Fibroblast of peridontal ligament (primary cell): ENCODE measurements at regions not wholly inside any gene's neighbourhood (a gene's known extent, or its start where the extent isn't known, plus 50 kb on each side); places are given as distances from the start of the nearest gene placed in this dataset.
"Not testable (repeated sequence)": the region's sequence is repeated elsewhere in the genome, so short reads cannot be mapped to it uniquely, and the experiment has no call there.

Source experiments
- DNase-seq: peaks from one replicate; pipeline ENCODE4 v3.0.0-alpha.2; 2010; ENCODE audit errors: extremely low read depth

- no peak for DNase-seq
Measured at GRCh38 chr11:26898799-26899198, 95.1 kb upstream of the FIBIN start.

DNA sequence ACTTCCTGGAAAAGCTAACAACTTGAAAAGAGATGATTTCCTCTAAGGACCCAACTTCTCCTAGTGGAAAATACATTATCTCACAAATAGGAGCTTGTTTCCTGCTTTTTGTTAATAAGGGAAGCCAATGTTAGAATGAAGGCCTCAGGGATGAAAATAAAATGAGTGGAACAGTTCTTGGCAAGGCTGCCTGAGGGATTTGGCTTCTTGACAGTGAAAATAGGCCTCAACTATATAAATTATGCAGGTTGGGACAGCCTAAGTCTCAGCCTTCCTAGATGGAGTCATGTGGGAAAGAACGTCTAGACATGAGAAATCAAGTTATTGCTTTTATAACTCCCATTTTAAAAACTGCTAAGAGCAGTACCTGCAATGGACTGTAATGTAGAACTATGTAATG is 92.8 kb upstream of the FIBIN start:
- DNase-seq, result peak; percentile 32

DNA sequence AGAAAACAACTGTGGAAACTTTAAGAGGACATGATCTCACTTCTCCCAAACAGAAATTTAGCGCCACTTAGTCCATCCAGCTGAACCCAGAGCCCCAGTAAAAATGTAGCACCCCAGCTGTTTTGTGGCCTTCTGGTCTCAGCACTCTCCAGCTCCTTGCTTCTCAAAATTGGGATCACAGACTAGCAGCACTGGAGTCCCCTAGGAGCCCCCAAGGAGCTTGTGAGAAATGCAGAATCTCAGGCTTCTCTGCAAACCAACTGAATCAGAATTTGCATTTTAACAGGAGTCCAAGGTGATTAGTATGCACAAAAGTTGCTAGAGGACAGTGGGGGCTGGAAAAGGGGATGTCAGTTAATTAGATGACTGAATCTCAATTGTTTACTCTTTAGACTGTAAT is 89.8 kb upstream of the FIBIN start:
- DNase-seq, result no peak

DNA sequence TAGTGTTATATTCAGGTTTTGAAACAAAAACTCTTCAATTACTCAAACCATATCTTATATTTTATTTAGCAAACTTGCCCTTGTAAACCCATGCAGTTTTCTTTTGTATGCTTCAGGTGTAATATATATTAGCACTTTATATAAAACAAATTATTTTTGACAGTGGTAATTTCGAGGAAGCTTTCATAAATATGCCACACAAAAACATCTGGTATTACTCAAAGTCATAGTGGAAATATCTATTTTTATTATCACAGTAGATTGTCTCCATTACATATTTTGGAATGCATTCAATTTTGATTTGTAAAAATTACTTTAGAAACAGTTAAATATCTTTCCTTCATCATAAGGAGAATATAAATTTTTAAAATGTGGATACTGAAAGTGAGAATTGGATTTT is 89.1 kb upstream of the FIBIN start:
- no peak for DNase-seq

GRCh38 chr11:26905368-26905767 is 88.5 kb upstream of the FIBIN start:
- DNase-seq, result no peak

GRCh38 chr11:26909515-26909914 is 84.4 kb upstream of the FIBIN start:
- no peak for DNase-seq

GRCh38 chr11:26909991-26910591 is 83.8 kb upstream of the FIBIN start:
- DNase-seq, result no peak

DNA sequence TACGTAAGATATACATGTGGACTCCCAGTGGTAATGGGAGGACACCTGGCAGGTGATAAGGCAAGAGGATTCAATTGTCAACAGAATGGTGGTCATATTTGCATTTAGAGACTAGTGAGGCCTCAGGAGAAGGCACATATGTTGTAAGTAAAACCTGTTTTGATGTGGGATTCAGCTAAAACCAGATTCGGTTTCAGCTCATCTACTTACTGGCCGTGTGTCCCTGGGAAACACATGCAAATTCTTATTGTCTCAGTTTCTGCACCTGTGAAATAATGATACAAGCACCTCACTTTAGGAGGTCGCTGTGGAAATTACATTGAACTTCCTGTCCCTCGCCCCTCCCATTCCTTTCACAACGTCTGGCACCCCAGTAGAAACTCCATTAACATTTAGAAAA is 78.9 kb upstream of the FIBIN start:
- no peak for DNase-seq

- DNase-seq, result no peak
Measured at GRCh38 chr11:26916805-26917204, 77.1 kb upstream of the FIBIN start.

- DNase-seq, result no peak
Measured at GRCh38 chr11:26928582-26928981, 65.3 kb upstream of the FIBIN start.

DNA sequence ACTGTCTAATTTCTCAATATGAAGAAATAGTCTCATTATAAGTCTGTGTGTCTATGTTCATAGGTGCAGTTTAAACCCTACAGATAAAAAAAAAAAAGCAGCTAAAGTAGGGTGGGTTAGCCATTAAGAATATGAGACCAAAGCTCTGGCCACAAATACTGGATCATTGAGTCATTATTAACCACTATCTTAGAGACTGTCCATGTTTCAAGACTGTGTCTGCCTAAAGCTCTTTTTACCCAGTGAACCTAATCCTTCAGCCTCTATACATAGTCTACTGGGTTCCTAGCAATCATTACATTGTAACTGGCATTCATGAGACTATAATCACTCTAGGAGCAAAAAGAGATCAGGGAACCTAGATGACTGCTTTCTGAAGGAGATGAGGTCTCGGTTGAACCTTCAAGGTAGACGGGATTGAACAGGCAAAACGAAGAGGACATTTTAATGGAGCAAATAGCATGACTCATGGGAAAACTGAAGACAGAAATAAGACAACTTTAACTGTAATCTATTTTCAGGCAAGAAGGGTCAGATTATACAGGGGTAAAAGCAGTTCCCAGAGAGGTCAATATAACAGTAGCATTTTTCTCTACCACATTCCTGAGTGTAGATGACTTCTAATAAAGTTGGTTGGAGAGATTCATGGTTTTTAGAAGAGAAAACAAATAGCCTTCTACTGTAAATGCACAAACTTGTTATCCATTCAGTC is 64.0 kb upstream of the FIBIN start:
- DNase-seq, result no peak

DNA sequence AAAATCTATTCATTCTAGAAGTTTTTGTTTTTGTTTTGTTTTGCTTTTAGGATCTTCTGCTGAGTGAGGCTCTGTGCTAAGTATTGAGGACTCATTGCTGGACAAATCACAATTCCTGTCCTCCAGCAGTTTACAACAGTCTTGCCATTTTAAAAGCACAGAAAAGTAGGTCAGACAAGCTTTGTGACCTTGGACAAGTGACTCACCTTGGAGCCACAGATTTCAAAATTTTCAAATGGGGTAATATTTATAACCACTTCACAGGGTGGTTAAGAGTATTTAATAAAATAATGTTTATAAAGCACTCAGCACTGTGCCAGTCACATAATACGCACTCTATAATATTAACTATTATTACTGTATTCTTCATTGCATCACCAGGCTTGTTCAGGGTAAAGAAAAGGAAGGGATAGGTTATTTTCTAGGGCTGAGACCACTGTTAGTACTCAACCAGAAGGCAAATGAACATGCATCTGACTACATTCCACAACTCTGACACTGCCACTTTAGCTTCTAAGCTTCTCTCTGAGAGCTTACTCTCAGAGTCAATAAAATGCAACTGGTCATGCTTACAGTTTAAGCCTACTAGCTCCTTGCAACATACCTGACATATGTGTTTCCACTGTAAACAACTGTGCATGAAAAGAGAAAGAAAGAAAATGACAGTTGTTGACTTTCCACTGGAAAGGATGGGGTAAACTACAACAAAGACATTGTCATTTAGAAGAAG is 63.2 kb upstream of the FIBIN start:
- peak; percentile 49 for DNase-seq

GRCh38 chr11:26931248-26931631 is 62.7 kb upstream of the FIBIN start:
- DNase-seq, result peak; percentile 58

DNA sequence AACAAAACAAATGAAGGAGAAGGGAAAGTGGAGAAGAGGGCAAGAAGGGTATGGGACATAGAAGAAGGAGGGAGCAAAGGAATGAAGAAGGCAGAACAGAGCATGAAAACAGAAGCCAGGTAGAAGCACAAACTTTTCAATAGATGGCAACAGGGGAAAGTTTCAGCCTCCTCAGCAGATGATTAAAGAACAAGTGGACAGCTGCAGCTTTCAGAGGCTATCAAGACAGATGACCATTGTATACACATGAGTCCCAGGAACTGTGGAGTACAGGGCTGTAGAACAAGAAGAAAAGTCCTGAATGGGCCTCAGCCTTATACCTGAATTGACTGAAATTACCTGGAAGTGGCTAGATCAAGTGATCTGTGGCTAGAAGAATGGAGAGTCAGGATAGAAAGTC is 62.0 kb upstream of the FIBIN start:
- no peak for DNase-seq

DNA sequence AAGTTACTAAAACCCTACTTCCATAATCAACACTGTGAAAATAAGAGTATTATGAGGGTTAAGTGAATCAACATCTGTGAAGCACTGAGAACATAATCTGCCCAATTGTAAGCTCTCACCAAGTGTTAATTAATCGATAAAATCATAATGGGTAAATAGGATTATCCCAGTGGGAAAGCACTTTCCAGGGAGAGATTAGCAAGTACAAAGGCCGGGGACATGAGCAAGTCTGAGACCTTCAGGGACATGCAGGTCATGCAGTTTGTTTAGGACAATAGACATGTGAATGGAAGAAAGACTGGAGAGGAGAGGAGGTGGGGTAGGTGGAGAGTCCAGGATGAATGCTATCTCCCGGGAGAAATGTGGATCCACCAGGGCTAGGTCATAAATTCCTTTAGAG is 57.8 kb upstream of the FIBIN start:
- DNase-seq, result no peak

GRCh38 chr11:26937386-26937785 is 56.5 kb upstream of the FIBIN start:
- peak; percentile 29 for DNase-seq

GRCh38 chr11:26940501-26940900 is 53.4 kb upstream of the FIBIN start:
- DNase-seq, result not testable (repeated sequence)

- no peak for DNase-seq
Measured at GRCh38 chr11:26942356-26942755, 51.6 kb upstream of the FIBIN start.

DNA sequence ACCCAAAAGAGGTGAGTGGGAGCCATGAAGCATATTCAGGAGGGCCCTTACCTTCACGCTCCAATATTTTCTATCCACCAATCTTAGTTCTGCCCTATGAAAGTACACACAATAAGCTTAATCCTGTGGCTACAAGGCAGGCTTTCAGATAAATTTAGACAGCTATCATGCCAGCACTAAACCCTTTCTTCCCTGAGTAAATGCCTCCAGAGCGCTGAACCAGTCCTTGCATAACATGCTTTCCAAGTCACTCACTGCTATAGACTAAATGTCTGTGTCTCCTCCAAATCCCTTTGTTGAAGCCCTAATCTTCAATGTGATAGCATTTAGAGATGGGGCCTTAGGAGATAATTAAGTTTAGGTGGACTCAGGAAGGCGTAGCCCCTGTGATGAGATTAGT is 50.3 kb upstream of the FIBIN start:
- DNase-seq, result no peak
